HG03139 (cell line): ENCODE measurements at regions not wholly inside any gene's neighbourhood (a gene's known extent, or its start where the extent isn't known, plus 50 kb on each side); places are given as distances from the start of the nearest gene placed in this dataset.

ENCODE experiments used
- ATAC-seq: cut with Tn5 transposase; IDR thresholded peaks from one replicate; pipeline ENCODE4 v1.9.1; 2021; ENCODE audit not compliant: unreplicated experiment

DNA sequence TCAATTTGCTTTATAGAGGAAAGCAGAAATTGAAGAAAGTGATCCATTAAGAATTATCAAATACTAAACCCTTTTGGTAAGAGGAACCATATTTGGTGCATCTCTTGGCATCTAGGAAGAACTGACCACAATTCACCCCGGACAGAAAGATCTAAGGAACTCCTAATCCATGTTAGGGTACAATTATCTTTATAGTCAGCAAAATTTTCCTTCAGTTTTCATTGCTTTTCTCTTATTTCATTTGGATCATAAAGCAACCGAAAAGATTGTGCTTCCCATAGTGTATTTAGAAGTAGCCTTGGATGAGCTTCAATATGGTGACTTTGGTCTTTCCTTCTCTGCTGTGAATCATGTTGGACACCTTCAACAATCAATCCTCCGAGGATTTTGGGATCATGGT lies 50.1 kb upstream of the IGFBP5 start:
- no peak for ATAC-seq
